ENCODE measurements at regions not wholly inside any gene's neighbourhood (a gene's known extent, or its start where the extent isn't known, plus 50 kb on each side); places are given as distances from the start of the nearest gene placed in this dataset.

GRCh38 chr13:99893567-99893966 is 78.0 kb downstream of the ZIC5 start:
- DNase-seq (ENCODE audit: low read depth, low spot score) = no peak

GRCh38 chr13:99892866-99893504 is 78.6 kb downstream of the ZIC5 start:
- no peak for DNase-seq (ENCODE audit: low read depth, low spot score)

DNA sequence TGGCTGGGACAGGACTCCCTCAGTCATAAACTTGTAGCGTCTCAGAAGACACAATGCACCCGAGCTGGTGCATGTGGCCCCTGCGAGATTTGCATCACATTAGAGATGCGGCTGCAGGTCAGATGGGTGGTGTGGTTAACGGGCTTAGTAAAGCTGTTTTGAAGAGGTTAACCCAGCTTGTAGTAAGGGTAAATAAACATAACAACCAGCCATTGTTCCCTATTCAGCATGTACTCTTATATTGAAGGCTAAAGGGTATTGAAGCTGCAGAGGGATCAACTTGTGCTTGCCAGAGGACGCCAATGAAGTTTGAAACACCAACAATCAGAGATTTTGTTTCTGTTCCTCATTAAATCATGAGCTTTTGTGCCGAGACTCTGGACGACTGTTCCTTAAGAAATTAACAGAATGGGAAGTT is 79.4 kb downstream of the ZIC5 start:
- no peak for DNase-seq (ENCODE audit: low read depth, low spot score)

GRCh38 chr13:99886706-99887105 is 84.9 kb downstream of the ZIC5 start:
- DNase-seq (ENCODE audit: low read depth, low spot score) = no peak

DNA sequence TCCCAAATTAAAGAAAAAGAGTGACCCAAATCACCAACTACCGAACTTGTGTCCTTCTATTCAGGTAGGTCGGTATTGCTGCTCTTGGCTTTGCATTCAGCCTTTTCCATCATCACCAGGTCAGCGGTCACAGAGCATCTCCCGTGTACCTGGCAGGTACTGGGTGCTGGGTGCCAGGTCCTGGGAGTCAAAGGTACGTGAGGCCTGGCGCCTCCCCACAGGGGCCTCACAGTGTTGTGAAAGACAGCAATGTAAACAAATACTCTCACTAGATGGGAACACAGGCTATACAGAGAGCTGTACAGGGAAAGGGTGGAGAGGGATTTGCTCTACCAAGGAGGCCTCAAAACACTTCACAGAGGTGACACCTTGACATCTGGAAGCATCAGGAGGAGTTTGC is 86.7 kb downstream of the ZIC5 start:
- no peak for DNase-seq (ENCODE audit: low read depth, low spot score)

GRCh38 chr13:99883805-99884204 is 87.8 kb downstream of the ZIC5 start:
- DNase-seq (ENCODE audit: low read depth, low spot score) = no peak

- DNase-seq (ENCODE audit: low read depth, low spot score) = no peak
These were observed 92.5 kb downstream of the ZIC5 start for GRCh38 chr13:99878921-99879610.

- no peak for DNase-seq (ENCODE audit: low read depth, low spot score)
These were observed 94.9 kb downstream of the ZIC5 start for GRCh38 chr13:99876651-99877050.

DNA sequence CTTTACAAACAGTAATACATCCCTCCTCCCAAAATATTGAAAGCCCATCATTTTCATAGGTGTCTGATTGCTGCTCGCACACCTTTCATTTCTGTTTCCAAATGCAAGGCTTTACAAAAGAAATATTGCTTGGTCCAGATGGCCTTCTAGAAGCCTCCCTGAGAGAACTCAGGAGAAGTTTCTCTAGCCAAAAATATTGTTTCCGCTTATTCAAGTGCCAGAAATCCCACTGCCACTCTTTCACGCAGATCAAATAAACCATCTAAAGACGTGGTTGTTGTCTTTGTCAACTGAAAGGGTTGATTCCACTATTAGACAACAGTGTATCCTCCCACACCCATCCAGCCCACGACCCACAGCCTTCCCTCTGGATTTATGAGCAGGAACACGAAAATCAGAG is 96.2 kb downstream of the ZIC5 start:
- no peak for DNase-seq (ENCODE audit: low read depth, low spot score)

GRCh38 chr13:99873832-99874430 is 97.6 kb downstream of the ZIC5 start:
- no peak for DNase-seq (ENCODE audit: low read depth, low spot score)

DNA sequence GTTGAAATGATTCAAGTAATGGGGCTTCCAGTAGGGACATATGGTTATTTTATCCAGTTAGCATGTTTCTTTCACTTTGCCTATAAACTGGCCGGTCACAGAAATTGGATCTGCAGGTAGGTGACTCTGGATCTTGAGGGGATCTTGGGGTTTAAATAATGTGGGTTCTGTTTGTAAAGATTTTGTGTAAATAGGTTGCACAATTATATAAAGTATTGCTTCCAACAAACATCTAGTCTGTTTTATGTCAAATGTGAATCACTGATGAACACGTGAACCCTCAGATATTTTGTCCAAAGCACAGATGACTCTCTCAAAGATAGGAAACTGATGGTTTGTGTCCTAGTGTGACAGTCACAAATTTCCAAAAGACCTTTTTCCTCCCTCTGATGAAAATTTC is 98.4 kb downstream of the ZIC5 start:
- no peak for DNase-seq (ENCODE audit: low read depth, low spot score)

DNA sequence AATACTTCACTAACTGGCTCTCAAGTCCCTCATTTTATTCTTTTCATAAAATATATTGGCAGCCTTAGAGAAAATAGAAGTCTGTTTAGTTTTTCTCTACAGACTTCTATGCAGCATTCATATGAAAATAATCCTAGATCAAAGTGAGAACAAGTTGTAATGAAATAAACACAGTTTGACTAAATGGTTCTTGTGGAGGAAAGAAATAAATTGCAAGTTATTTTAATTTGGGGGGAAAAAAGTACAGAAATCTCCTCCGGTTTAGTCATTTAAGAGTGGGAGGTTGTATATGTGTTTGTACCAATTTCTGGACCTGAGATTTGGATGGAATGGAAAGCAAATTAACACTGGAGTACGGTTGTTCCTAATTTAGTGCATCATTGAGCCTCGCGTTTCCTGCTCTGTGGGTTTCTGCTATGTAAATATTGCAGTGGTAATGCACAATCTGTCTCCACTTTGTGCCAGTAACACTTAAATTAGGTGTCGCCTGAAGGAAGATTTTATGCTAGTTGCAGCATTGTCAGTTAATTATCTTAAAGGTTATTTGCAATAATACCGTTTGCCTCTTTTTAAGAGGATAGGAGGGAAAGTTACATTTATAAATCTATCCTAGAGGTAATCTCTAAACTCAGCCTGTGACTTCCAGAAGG is 100.2 kb downstream of the ZIC5 start:
- no peak for DNase-seq (ENCODE audit: low read depth, low spot score)

DNA sequence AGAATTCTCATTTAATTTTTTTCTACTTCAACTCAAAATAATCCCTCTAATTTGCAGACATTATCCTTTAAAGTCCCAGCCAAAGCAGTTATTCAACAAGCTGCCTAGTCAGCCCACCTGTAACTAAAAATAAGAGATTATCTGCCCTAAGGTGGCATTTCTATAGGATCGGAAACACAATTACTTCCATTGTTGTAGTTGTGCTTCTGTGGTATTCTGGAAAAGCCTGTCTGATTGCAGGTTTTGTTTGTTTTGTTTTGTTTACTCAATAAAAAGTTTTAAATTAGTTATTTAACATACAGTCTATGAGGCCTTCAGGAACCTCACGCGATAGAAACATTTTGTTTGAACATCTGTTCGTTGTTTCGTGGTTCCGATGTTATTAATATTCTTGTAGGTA is 101.0 kb downstream of the ZIC5 start:
- DNase-seq (ENCODE audit: low read depth, low spot score) = no peak

- no peak for DNase-seq (ENCODE audit: low read depth, low spot score)
These were observed 101.7 kb downstream of the ZIC5 start for GRCh38 chr13:99869830-99870229.

- DNase-seq (ENCODE audit: low read depth, low spot score) = no peak
These were observed 102.8 kb downstream of the ZIC5 start for GRCh38 chr13:99868767-99869166.

DNA sequence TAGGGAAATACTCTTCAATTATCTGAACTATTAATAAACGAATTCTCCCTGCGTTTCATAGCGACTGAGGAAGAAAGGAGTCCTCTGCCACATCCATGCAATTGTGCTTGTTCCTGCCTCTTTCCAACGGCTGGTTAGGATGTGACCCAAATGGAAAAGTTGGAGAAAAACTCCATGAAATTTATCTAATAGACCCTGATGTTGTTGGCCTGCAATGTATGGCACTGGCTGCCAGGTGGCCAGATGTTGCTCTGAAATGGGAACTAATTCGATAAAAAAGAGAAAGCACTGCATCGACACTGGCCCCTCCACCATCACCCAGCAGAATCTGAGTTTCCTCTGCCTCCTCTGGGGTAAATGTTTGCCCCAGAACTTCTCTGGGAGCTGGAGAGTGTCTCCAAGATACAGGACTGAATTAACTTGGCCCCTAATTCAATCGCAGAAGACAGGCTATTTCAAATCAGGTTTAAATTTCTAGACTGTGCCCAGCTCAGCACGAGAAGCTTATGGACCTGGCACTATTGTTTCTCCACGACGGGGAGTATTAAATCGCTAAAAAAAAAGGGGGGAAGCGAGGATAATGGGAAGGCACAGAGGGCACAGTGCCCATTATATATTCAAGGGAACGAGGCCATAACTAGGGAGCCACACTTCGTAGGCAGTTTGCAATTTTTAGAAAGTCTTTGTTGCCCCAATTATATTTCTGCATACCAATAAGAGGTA is 103.9 kb downstream of the ZIC5 start:
- DNase-seq (ENCODE audit: low read depth, low spot score) = no peak

GRCh38 chr13:99866781-99867180 is 104.8 kb downstream of the ZIC5 start:
- no peak for DNase-seq (ENCODE audit: low read depth, low spot score)

DNA sequence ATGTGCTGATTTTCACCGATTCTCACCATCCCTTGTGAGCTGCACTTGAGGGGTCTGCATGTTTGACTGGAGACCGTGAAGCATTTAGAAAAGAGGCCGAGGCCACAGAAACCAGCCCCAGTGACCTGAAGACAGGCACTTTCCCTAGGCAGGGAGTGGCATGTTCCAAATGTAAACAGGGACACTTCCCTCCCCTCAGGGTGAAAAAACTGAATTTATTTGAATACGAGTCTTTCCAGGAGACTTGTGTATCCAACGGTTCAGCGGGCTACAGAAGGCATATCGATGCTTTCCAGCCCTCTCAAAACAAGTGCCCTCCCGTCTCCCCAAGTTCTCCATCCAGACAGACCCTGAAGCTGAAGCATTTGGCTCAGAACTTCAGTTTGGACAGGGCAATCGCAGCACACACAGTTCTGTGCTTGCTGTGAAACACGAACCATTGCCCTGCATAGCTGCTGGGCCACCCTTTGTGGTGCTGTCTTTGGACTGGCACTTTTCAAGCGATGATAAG is 106.1 kb downstream of the ZIC5 start:
- no peak for DNase-seq (ENCODE audit: low read depth, low spot score)

- DNase-seq (ENCODE audit: low read depth, low spot score) = no peak
These were observed 107.0 kb downstream of the ZIC5 start for GRCh38 chr13:99864627-99864990.

DNA sequence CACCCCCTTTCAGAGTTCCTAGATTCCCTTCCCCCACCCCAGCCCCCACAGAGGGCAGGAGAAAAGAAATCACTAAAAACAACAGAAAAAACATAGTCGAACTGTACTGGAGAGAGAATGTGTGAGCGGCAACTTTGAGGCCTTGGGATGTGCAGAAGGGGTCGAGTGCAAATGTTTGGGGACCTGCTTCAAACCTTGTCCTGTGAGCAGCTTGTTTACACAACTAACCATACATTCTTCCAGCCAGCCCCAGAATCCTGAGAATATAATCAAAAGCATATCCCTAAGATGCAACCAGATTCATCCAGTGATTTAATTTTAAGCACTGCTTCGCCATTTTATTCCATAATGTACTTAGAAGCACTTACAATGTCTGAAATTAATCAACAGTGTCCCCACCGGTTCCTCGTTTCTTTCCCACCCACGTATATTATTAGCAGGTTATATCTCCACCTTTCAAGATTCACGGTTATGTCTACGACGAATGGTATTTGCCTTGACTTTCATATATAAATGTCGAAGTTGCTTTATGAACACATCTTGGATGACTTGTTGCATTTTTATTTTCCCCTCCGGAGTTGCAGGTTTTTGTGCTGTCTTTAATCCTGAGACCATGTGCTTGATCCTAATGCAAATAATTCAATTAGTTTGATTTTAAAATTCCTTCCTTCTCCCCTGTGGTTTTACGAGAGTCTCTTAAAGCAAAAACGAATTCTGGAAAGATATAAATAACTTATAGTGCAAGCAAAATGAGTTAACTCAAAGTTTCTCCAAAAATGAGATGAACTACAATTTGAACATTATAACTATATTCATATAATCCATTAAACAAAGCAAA is 107.6 kb downstream of the ZIC5 start:
- DNase-seq (ENCODE audit: low read depth, low spot score) = no peak

GRCh38 chr13:99862244-99862643 is 109.3 kb downstream of the ZIC5 start:
- DNase-seq (ENCODE audit: low read depth, low spot score) = no peak
